Mucosa of rectum (tissue), 2 donors: ENCODE measurements at regions not wholly inside any gene's neighbourhood (a gene's known extent, or its start where the extent isn't known, plus 50 kb on each side); places are given as distances from the start of the nearest gene placed in this dataset.
A peak's percentile ranks its signal among the peaks of the same experiment; 100 is the strongest.

Experiments
- H3K27ac ChIP-seq, 2 donors: one replicate each; pipeline ENCODE4 v1.7.0; 2013; ENCODE audit warnings: inconsistent platforms in 2 of 2, low read depth in 2 of 2, low read length in 2 of 2
- H3K27me3 ChIP-seq, 2 donors: one replicate each; pipeline ENCODE4 v1.7.0; 2013; ENCODE audit warnings: low read length in 2 of 2; ENCODE audit not compliant: control insufficient read depth in 2 of 2, insufficient read depth in 2 of 2
- H3K36me3 ChIP-seq, 2 donors: one replicate each; pipeline ENCODE4 v1.7.0; 2013; ENCODE audit warnings: low read length in 2 of 2; ENCODE audit not compliant: control insufficient read depth in 2 of 2, insufficient read depth in 2 of 2
- H3K4me1 ChIP-seq, 2 donors: one replicate each; pipeline ENCODE4 v1.7.0; 2013; ENCODE audit warnings: low read length in 2 of 2, mild to moderate bottlenecking in 1 of 2; ENCODE audit not compliant: control insufficient read depth in 2 of 2, insufficient read depth in 2 of 2
- H3K4me3 ChIP-seq, 2 donors: one replicate each; pipeline ENCODE4 v1.7.0; 2013; ENCODE audit warnings: low read length in 2 of 2
- H3K9ac ChIP-seq, 2 donors: one replicate each; pipeline ENCODE4 v1.7.0; 2013; ENCODE audit warnings: low read length in 2 of 2, low read depth in 1 of 2, mild to moderate bottlenecking in 1 of 2
- H3K9me3 ChIP-seq, 2 donors: one replicate each; pipeline ENCODE4 v1.7.0; 2013; ENCODE audit warnings: low read length in 2 of 2; ENCODE audit not compliant: control insufficient read depth in 2 of 2
- donor health status: healthy.
- donor health status: Normal muscosa, but diverticular disease.

DNA sequence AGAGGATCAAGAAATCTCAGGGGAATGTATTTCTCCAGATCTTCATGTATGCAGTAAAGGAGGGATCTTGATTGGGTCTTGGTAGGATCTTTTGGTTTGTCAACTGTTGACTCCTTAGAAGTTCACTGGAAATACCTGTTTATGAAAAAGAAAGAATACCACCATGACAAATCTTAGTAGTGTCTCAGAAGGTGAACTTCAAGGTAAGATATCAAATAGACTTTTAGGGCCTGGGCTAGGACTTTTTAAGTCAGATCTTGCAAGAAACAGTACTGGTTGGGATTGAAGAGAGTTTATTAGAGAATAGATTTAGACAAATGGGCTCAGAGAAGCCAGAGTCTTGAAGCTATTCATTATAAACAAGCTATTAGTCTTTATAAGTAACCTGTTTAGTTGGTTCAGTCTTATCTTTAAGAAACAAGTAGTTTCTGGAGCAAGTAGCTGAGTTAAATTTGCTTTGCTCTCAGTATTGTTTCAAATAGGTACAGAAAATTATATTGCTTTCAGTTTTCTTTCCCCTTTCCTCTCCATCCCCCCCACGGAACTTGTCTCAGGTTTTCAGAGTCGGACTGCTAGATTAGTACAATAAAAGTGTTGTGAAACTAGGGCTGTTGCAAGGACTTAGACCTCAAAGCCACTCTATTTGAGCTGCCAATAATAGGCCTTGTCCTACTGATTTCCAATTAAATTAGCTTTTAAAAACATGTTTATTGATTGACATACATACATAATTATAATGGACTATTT lies 529.1 kb upstream of the CITED2 start:
- no peak overlapping the region for H3K4me3 ChIP-seq
- no peaks in the 10 kb centered on the region for H3K36me3 ChIP-seq
- H3K9me3 ChIP-seq, result no peaks in the 10 kb centered on the region
- peaks cover 11 to 14% of the 10 kb centered on the region in 2 donors for H3K4me1 ChIP-seq
- no peaks in the 10 kb centered on the region for H3K27me3 ChIP-seq
- H3K27ac ChIP-seq, result peak overlapping the region; percentile 54 to 56
- peak overlapping the region in 1 of 2 donors; percentile 10 for H3K9ac ChIP-seq

GRCh38 chr6:139895205-139895793 lies 520.9 kb upstream of the CITED2 start:
- H3K4me1 ChIP-seq, result no peaks in the 10 kb centered on the region
- H3K4me3 ChIP-seq, result no peak overlapping the region
- no peak overlapping the region for H3K9ac ChIP-seq
- no peaks in the 10 kb centered on the region for H3K9me3 ChIP-seq
- H3K27me3 ChIP-seq, result no peaks in the 10 kb centered on the region
- H3K27ac ChIP-seq, result no peak overlapping the region
- no peaks in the 10 kb centered on the region for H3K36me3 ChIP-seq

GRCh38 chr6:139894271-139894670 lies 519.8 kb upstream of the CITED2 start:
- Histone ChIP-seq H3K27me3 (no peaks in the 10 kb centered on the region), H3K36me3 (no peaks in the 10 kb centered on the region), H3K9ac (no peak overlapping the region), H3K4me1 (no peaks in the 10 kb centered on the region), H3K4me3 (no peak overlapping the region), H3K27ac (no peak overlapping the region), H3K9me3 (no peaks in the 10 kb centered on the region)

DNA sequence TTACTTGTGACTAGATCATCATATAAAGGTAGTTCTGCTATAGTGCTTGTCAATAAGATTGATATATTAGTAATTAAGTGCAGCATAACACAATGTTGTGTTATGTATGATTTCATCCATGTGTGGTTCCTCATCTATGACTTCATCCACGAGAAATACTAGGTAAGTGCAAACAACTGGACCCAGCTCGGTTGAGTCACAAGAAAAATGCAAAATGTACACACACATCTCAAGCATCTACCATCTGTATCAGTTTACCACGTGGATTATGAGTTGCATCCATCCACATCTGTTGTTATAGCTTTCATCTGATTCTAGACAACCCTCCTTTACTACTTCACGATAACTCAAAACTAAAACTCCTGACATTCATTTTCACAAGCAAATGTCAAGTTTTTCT lies 517.0 kb upstream of the CITED2 start:
- Histone ChIP-seq H3K9me3 (no peaks in the 10 kb centered on the region), H3K27me3 (no peaks in the 10 kb centered on the region), H3K4me1 (no peaks in the 10 kb centered on the region), H3K4me3 (no peak overlapping the region), H3K9ac (no peak overlapping the region), H3K36me3 (no peaks in the 10 kb centered on the region), H3K27ac (no peak overlapping the region)

DNA sequence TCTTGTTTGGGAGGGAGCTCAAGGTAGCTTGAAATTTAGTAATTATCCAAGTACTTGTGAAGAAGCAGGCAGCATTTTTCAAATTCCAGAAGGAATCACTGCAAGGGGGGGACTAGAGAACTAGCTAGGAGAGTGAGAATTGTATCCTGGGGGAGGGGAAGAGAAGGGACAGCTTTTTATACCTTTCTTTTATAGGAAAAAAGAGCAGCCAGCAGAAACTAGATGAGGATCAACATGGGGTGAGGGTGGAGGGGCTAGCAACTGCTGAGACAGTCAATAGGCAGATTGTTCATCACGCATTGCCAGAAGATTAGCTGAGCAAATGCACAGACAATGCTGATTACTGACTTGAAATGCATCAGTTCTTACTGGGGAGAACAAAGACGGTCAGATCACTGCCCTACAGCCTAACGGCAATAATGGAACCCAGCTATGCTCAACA lies 514.3 kb upstream of the CITED2 start:
- Histone ChIP-seq H3K36me3 (no peaks in the 10 kb centered on the region), H3K4me1 (no peaks in the 10 kb centered on the region), H3K9me3 (no peaks in the 10 kb centered on the region), H3K4me3 (no peak overlapping the region), H3K27ac (no peak overlapping the region), H3K27me3 (no peaks in the 10 kb centered on the region), H3K9ac (no peak overlapping the region)

DNA sequence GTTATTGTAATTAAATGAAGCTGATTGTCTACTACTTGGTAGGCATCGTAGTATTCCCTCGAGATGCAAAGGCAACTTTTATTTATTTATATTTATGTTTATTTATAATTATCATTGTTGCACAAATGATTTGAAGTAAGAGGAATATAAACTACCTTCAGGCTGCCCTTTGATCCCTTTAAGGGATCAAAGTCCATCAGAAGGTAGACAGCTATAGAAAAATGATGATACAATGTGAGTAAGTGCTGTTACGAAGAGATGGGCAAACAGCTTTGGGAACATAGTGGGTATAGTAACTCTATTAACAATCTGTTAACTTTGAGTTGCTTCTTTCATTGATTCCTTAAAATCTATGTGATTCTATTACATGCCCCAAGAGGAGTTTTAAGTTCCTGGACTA lies 512.8 kb upstream of the CITED2 start:
- Histone ChIP-seq H3K9ac (no peak overlapping the region), H3K27me3 (no peaks in the 10 kb centered on the region), H3K4me1 (peaks cover 7% of the 10 kb centered on the region in 2 donors), H3K27ac (no peak overlapping the region), H3K4me3 (no peak overlapping the region), H3K36me3 (no peaks in the 10 kb centered on the region), H3K9me3 (no peaks in the 10 kb centered on the region)

DNA sequence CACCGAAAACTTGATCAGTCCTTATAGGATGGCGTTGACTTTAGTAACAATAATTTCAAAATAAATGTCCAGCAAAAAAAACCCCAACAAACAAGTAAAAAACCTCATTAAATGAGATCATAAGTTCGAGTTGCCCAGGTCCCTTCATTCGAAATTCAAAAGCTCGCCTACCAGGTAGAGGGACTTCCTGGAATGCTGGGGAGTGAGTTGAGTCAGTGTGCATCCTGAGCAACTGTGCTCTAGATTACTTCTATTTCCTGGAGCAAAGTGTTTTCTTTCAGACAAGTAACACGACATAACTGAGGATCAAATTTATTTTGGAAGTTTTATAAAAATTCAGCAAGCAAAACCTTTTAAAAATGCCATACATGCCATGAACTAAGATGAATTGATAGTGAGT lies 511.9 kb upstream of the CITED2 start:
- Histone ChIP-seq H3K27me3 (no peaks in the 10 kb centered on the region), H3K4me1 (peaks cover 7% of the 10 kb centered on the region in 2 donors), H3K9me3 (no peaks in the 10 kb centered on the region), H3K36me3 (no peaks in the 10 kb centered on the region), H3K9ac (no peak overlapping the region), H3K27ac (no peak overlapping the region), H3K4me3 (no peak overlapping the region)

- H3K9me3 ChIP-seq, result no peaks in the 10 kb centered on the region
- H3K27me3 ChIP-seq, result no peaks in the 10 kb centered on the region
- peaks cover 7% of the 10 kb centered on the region in 2 donors for H3K4me1 ChIP-seq
- no peak overlapping the region for H3K9ac ChIP-seq
- H3K4me3 ChIP-seq, result no peak overlapping the region
- no peaks in the 10 kb centered on the region for H3K36me3 ChIP-seq
- no peak overlapping the region for H3K27ac ChIP-seq
Observed at GRCh38 chr6:139885909-139886308, 511.5 kb upstream of the CITED2 start.

- no peaks in the 10 kb centered on the region for H3K9me3 ChIP-seq
- H3K9ac ChIP-seq, result no peak overlapping the region
- H3K36me3 ChIP-seq, result no peaks in the 10 kb centered on the region
- H3K4me1 ChIP-seq, result peaks cover 7% of the 10 kb centered on the region in 2 donors
- H3K27ac ChIP-seq, result peak overlapping the region in 1 of 2 donors; percentile 56
- no peak overlapping the region for H3K4me3 ChIP-seq
- no peaks in the 10 kb centered on the region for H3K27me3 ChIP-seq
Observed at GRCh38 chr6:139883776-139884175, 509.3 kb upstream of the CITED2 start.

DNA sequence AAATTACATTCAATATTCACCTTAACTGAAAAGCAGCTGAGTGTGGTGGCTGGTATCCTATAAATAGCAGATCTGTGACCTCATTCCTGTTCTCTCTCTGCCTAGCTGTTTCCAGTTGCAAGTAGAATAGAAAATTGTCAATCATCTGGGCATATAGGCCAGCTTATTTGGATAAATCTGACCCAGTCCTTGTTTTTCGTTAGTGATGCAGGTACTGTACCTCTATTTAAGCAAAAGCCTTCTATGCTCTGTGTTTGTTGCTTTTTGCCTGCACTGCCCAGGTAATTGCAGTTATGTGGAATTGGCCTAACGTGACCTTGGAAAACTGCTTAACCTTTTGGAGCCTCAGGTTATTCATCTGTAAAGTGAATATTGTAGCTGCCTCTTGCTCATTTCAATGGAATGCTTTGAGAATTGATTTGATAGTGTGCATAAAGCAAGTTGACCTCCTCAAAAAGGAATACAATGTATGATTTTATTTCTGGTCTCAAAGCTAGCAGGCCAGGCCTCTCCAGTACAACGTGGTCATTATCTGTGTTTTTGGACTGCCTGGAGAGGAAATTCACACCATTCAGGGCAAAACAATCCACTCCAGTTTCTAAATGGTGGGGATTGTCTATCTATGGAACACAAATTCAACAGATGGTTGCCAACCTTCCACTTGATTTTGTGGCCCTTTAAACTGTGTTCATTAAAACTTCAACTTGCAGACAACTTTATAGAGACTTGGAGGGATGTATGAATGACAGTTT lies 508.7 kb upstream of the CITED2 start:
- Histone ChIP-seq H3K4me1 (peaks cover 7% of the 10 kb centered on the region in 2 donors), H3K9me3 (no peaks in the 10 kb centered on the region), H3K27me3 (no peaks in the 10 kb centered on the region), H3K36me3 (no peaks in the 10 kb centered on the region), H3K9ac (no peak overlapping the region), H3K27ac (peak overlapping the region in 1 of 2 donors; percentile 56), H3K4me3 (no peak overlapping the region)
